ENCODE measurements at regions not wholly inside any gene's neighbourhood (a gene's known extent, or its start where the extent isn't known, plus 50 kb on each side); places are given as distances from the start of the nearest gene placed in this dataset.

DNA sequence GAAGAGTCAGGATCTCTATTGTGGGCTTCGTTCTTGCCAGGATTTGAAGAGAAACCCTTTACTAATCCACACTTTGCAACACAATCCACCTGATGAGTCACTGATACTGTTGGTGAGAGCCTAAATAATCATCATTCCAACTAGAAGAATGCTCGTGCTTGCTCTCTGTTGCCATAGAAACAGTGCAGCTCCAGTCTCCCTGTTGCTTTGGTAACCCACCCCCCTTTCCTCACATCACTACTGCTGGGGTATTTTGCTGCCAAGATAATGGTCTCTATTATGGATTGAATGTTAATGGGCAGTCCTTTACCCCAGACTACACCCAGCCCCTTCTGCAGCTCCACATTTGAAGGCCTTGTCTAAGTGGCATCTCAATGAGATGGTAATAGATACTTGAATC, 190.4 kb downstream of the ABCC12 start:
- CTCF ChIA-PET = interaction anchor here (0.6 kb wide), 1 partner anchor 90 kb away, joined by 3 read pairs; no protein-coding TSS in a partner anchor
- no TSS peak for BruUV-seq (replicated peaks)
- H3K36me3 ChIP-seq (ENCODE audit: control insufficient read depth, insufficient read depth, low read length) = no peaks in the 10 kb centered on the region
- TF ChIP-seq, protein P1, sequence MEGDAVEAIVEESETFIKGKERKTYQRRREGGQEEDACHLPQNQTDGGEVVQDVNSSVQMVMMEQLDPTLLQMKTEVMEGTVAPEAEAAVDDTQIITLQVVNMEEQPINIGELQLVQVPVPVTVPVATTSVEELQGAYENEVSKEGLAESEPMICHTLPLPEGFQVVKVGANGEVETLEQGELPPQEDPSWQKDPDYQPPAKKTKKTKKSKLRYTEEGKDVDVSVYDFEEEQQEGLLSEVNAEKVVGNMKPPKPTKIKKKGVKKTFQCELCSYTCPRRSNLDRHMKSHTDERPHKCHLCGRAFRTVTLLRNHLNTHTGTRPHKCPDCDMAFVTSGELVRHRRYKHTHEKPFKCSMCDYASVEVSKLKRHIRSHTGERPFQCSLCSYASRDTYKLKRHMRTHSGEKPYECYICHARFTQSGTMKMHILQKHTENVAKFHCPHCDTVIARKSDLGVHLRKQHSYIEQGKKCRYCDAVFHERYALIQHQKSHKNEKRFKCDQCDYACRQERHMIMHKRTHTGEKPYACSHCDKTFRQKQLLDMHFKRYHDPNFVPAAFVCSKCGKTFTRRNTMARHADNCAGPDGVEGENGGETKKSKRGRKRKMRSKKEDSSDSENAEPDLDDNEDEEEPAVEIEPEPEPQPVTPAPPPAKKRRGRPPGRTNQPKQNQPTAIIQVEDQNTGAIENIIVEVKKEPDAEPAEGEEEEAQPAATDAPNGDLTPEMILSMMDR (IDR thresholded peaks at IDR 0.05) = no peak
- TF ChIP-seq, protein P2, sequence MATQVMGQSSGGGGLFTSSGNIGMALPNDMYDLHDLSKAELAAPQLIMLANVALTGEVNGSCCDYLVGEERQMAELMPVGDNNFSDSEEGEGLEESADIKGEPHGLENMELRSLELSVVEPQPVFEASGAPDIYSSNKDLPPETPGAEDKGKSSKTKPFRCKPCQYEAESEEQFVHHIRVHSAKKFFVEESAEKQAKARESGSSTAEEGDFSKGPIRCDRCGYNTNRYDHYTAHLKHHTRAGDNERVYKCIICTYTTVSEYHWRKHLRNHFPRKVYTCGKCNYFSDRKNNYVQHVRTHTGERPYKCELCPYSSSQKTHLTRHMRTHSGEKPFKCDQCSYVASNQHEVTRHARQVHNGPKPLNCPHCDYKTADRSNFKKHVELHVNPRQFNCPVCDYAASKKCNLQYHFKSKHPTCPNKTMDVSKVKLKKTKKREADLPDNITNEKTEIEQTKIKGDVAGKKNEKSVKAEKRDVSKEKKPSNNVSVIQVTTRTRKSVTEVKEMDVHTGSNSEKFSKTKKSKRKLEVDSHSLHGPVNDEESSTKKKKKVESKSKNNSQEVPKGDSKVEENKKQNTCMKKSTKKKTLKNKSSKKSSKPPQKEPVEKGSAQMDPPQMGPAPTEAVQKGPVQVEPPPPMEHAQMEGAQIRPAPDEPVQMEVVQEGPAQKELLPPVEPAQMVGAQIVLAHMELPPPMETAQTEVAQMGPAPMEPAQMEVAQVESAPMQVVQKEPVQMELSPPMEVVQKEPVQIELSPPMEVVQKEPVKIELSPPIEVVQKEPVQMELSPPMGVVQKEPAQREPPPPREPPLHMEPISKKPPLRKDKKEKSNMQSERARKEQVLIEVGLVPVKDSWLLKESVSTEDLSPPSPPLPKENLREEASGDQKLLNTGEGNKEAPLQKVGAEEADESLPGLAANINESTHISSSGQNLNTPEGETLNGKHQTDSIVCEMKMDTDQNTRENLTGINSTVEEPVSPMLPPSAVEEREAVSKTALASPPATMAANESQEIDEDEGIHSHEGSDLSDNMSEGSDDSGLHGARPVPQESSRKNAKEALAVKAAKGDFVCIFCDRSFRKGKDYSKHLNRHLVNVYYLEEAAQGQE (IDR thresholded peaks at IDR 0.05; ENCODE audit: insufficient read depth in 1 of 2, low read depth in 2 of 2, low read length in 1 of 2) = no peak
- no peak for TF ChIP-seq TCF7L2 (IDR thresholded peaks at IDR 0.05; ENCODE audit: low read depth, low read length)
- no peak for TF ChIP-seq POLR2AphosphoS5 (IDR thresholded peaks at IDR 0.05; ENCODE audit: low read depth, low read length)
- no peak for TF ChIP-seq SIN3A (IDR thresholded peaks at IDR 0.05; ENCODE audit: borderline replicate concordance, insufficient read depth, low read depth, low read length)
- intact Hi-C loops (cut with micrococcal nuclease; ENCODE audit: unreplicated experiment) = no loop called here
- H3K27ac ChIP-seq (ENCODE audit: low read length) = no peak overlapping the region
- POLR2A ChIA-PET = no interaction called here
- in situ Hi-C loops (cut with HindIII; ENCODE audit: low pct_unique_long_range_greater_than_20kb, low sequenced_read_pairs) = no loop called here
- no peaks in the 10 kb centered on the region for H3K9me3 ChIP-seq (ENCODE audit: control insufficient read depth, insufficient read depth, low read depth, low read length)
- H3K4me3 ChIP-seq (ENCODE audit: low read depth in 2 of 2, low read length in 2 of 2) = no peak overlapping the region
- no peak for ATAC-seq
- H3K27me3 ChIP-seq (ENCODE audit: control insufficient read depth, insufficient read depth, low read length) = no peaks in the 10 kb centered on the region; the same call in 1 of the 2 replicates
- DNase-seq (ENCODE audit: low read depth, low spot score) = no peak
- H3K4me1 ChIP-seq (ENCODE audit: control insufficient read depth, insufficient read depth, low read length) = no peaks in the 10 kb centered on the region

DNA sequence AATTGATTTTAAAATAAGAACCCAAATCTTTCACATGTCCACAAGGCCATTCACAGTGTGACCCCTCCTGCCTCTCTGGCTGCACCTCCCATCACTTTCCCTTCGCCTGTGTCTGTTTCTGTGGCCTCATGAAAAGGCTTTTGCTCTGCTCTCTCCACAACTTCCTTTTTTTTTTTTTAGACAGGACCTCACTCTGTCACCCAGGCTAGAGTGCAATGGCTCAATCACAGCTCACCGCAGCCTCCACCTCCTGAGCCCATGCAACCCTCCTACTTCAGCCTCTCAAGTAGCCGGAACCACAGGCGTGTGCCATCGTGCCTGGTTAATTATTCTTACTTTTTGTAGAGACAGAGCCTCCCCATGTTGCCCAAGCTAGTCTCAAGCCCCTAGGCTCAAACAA, 197.1 kb downstream of the ABCC12 start:
- H3K27ac ChIP-seq (ENCODE audit: low read length) = no peak overlapping the region
- POLR2A ChIA-PET = no interaction called here
- BruUV-seq (replicated peaks) = no TSS peak
- no peaks in the 10 kb centered on the region for H3K36me3 ChIP-seq (ENCODE audit: control insufficient read depth, insufficient read depth, low read length)
- no peaks in the 10 kb centered on the region for H3K9me3 ChIP-seq (ENCODE audit: control insufficient read depth, insufficient read depth, low read depth, low read length)
- in situ Hi-C loops (cut with HindIII; ENCODE audit: low pct_unique_long_range_greater_than_20kb, low sequenced_read_pairs) (no loop called here), intact Hi-C loops (cut with micrococcal nuclease; ENCODE audit: unreplicated experiment) (no loop called here)
- H3K4me1 ChIP-seq (ENCODE audit: control insufficient read depth, insufficient read depth, low read length) = no peaks in the 10 kb centered on the region
- no peak overlapping the region for H3K4me3 ChIP-seq (ENCODE audit: low read depth in 2 of 2, low read length in 2 of 2)
- no peak for ATAC-seq
- H3K27me3 ChIP-seq (ENCODE audit: control insufficient read depth, insufficient read depth, low read length) = no peaks in the 10 kb centered on the region
- CTCF ChIA-PET = no interaction called here
- TF ChIP-seq POLR2AphosphoS5 (IDR thresholded peaks at IDR 0.05; ENCODE audit: low read depth, low read length) (no peak), TCF7L2 (IDR thresholded peaks at IDR 0.05; ENCODE audit: low read depth, low read length) (no peak), SIN3A (IDR thresholded peaks at IDR 0.05; ENCODE audit: borderline replicate concordance, insufficient read depth, low read depth, low read length) (no peak)
- TF ChIP-seq, protein P1 (IDR thresholded peaks at IDR 0.05) = no peak
- TF ChIP-seq, protein P2 (IDR thresholded peaks at IDR 0.05; ENCODE audit: insufficient read depth in 1 of 2, low read depth in 2 of 2, low read length in 1 of 2) = no peak
- no peak for DNase-seq (ENCODE audit: low read depth, low spot score)
